GM13976 (cell line): ENCODE measurements at regions not wholly inside any gene's neighbourhood (a gene's known extent, or its start where the extent isn't known, plus 50 kb on each side); places are given as distances from the start of the nearest gene placed in this dataset.

Experiments used
- DNase-seq: peaks from one replicate; pipeline ENCODE4 v3.0.0; 2012; ENCODE audit warnings: low spot score
- in situ Hi-C: fragments of 300-500 bp; cut with MboI; formaldehyde crosslinking; loops from one replicate; pipeline ENCODE4 v1.12.0; 2022; ENCODE audit warnings: low sequenced_read_pairs, mixed read lengths, inconsistent platforms; ENCODE audit not compliant: unreplicated experiment
- TF ChIP-seq, protein P1 (sequence below): IDR thresholded peaks from 2 replicates; pipeline ENCODE4 v1.5.1; 2012; ENCODE audit warnings: borderline replicate concordance, mild to moderate bottlenecking; ENCODE audit not compliant: insufficient read depth; ENCODE audit errors: extremely low read depth, missing control alignments, control extremely low read depth

- no peak for DNase-seq
- in situ Hi-C loops = no loop called here
- TF ChIP-seq, protein P1, sequence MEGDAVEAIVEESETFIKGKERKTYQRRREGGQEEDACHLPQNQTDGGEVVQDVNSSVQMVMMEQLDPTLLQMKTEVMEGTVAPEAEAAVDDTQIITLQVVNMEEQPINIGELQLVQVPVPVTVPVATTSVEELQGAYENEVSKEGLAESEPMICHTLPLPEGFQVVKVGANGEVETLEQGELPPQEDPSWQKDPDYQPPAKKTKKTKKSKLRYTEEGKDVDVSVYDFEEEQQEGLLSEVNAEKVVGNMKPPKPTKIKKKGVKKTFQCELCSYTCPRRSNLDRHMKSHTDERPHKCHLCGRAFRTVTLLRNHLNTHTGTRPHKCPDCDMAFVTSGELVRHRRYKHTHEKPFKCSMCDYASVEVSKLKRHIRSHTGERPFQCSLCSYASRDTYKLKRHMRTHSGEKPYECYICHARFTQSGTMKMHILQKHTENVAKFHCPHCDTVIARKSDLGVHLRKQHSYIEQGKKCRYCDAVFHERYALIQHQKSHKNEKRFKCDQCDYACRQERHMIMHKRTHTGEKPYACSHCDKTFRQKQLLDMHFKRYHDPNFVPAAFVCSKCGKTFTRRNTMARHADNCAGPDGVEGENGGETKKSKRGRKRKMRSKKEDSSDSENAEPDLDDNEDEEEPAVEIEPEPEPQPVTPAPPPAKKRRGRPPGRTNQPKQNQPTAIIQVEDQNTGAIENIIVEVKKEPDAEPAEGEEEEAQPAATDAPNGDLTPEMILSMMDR = no peak
Measured at GRCh38 chr15:46707452-46707851, 1009.9 kb upstream of the SEMA6D start.

DNA sequence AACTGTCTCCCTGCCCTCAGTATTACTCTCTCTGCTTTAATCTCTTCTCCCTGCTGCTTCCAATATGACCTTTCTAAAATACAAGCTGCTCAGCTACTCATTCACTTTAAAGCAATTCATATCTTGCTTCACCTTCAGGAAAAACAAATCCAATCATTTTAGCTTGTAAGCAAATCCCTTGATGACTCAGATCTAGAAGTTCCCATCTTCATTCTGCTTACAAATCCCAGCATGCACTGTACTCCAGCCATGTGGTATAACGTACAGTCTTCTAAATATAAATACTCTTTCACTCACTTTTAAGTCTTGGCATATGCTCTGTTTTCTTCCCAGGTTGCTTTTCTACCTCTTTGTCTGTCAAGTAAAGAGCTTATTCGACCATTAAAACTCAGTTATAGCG, 1009.1 kb upstream of the SEMA6D start:
- in situ Hi-C loops = no loop called here
- TF ChIP-seq, protein P1 = no peak
- DNase-seq = no peak

- no peak for DNase-seq
- in situ Hi-C loops = no loop called here
- TF ChIP-seq, protein P1 = no peak
Measured at GRCh38 chr15:46709460-46710083, 1007.7 kb upstream of the SEMA6D start.

- in situ Hi-C loops = no loop called here
- TF ChIP-seq, protein P1 = no peak
- DNase-seq = no peak
Measured at GRCh38 chr15:46710401-46710960, 1006.8 kb upstream of the SEMA6D start.

DNA sequence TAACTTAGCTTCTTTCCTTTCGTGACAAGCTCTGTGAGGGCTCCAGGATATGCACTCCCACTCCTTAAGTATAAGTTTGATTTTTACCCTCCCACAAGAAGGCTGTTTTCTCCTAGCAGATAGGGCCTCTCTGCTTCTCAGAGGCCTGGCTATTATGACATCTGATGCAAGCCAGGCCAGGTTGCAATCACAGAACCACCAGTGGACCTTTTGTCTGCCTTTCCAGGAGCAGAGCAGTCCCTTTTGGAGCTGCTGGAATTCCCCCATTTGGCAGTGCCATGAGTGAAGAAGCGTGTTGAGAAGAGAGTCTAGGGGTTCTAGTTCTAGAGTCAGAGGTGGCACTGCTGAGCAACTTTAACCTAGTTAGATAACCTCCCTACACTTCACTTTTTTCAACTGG, 1004.3 kb upstream of the SEMA6D start:
- DNase-seq = no peak
- in situ Hi-C loops = no loop called here
- TF ChIP-seq, protein P1 = no peak

- in situ Hi-C loops = no loop called here
- no peak for DNase-seq
- TF ChIP-seq, protein P1 = no peak
Measured at GRCh38 chr15:46714950-46715349, 1002.4 kb upstream of the SEMA6D start.
